K562 (cell line): ENCODE measurements at regions not wholly inside any gene's neighbourhood (a gene's known extent, or its start where the extent isn't known, plus 50 kb on each side); places are given as distances from the start of the nearest gene placed in this dataset.

Experiments
- EWSR1 ChIP-seq: fragments of 450-650 bp; IDR thresholded peaks from 2 replicates; pipeline ENCODE4 v1.6.1; 2018; ENCODE audit warnings: borderline replicate concordance, mild to moderate bottlenecking, low read depth, moderate library complexity; ENCODE audit not compliant: partially characterized antibody
- KLF16 ChIP-seq: IDR thresholded peaks from 2 replicates; pipeline ENCODE4 v1.6.1; 2016; ENCODE audit warnings: antibody characterized with exemption
- POU5F1 ChIP-seq: fragments of 150-350 bp; IDR thresholded peaks from 2 replicates; pipeline ENCODE4 v1.6.1; 2014; ENCODE audit warnings: borderline replicate concordance, low read length, low read depth, mild to moderate bottlenecking; ENCODE audit not compliant: partially characterized antibody
- STAG1 ChIP-seq: sonication (generic); formaldehyde crosslinking; IDR thresholded peaks from 2 replicates; pipeline ENCODE4 v1.5.0; 2020; ENCODE audit warnings: missing genetic modification reagents, borderline replicate concordance
- TAF1 ChIP-seq: IDR thresholded peaks from 2 replicates; pipeline ENCODE4 v1.6.1; 2011; ENCODE audit warnings: mild to moderate bottlenecking, low read length, moderate library complexity; ENCODE audit not compliant: insufficient read depth, control insufficient read depth, severe bottlenecking; ENCODE audit errors: extremely low read depth
- ZNF174 ChIP-seq: fragments of 250-450 bp; sonication (Bioruptor Pico); IDR thresholded peaks from 2 replicates; pipeline ENCODE4 v1.4.0; 2020; ENCODE audit warnings: mild to moderate bottlenecking
- TF ChIP-seq, protein P1 (sequence below), 3 experiments: IDR thresholded peaks in 2 of 3; conservative IDR thresholded peaks in 1 of 3; 2 replicates each; pipeline ENCODE4 v1.5.1; 2011 to 2012; ENCODE audit warnings: low read length in 3 of 3, mild to moderate bottlenecking in 3 of 3, control low read depth in 2 of 3, improper control_type of control experiment in 1 of 3, inconsistent platforms in 1 of 3, low read depth in 1 of 3, mixed read lengths in 1 of 3, moderate library complexity in 1 of 3; ENCODE audit not compliant: insufficient read depth in 2 of 3
- TF ChIP-seq, protein P2 (sequence below): fragments of 450-650 bp; formaldehyde crosslinking; IDR thresholded peaks from 2 replicates; pipeline ENCODE4 v1.4.0; 2020; ENCODE audit warnings: mild to moderate bottlenecking, moderate library complexity

DNA sequence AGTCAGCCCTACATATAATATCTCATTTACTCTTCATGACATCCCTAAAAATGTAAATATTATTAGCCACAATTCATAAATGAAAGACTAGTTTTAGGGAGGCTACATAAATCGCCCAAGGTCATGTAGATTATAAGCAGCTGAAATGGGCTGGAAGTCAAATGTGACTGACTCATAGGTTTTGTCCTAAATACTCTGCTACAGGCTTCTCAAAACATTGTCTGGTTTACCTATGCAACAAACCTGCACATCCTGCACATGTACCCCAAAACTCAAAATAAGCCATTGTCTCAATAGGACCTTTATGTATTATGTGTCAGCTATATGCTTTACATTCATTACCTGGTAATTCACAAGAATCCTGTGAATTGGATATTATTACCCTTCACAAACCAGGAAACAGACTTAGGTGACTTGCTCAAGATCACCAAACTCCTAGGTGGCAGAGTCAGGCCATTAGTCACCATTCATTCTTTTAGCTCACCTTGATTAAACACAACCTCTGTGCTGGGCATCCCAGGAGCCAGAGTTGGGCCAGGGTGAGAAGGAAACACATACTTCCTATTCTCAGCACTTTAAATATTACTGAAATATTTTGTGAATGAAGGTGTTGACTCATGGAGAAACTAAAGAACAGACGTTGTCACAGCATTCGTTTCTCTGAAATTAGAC, 69.4 kb upstream of the CPO start:
- no peak for TF ChIP-seq TAF1
- TF ChIP-seq, protein P1, sequence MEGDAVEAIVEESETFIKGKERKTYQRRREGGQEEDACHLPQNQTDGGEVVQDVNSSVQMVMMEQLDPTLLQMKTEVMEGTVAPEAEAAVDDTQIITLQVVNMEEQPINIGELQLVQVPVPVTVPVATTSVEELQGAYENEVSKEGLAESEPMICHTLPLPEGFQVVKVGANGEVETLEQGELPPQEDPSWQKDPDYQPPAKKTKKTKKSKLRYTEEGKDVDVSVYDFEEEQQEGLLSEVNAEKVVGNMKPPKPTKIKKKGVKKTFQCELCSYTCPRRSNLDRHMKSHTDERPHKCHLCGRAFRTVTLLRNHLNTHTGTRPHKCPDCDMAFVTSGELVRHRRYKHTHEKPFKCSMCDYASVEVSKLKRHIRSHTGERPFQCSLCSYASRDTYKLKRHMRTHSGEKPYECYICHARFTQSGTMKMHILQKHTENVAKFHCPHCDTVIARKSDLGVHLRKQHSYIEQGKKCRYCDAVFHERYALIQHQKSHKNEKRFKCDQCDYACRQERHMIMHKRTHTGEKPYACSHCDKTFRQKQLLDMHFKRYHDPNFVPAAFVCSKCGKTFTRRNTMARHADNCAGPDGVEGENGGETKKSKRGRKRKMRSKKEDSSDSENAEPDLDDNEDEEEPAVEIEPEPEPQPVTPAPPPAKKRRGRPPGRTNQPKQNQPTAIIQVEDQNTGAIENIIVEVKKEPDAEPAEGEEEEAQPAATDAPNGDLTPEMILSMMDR (IDR thresholded peaks at IDR 0.05 in 2 of 3, conservative IDR thresholded peaks at IDR 0.05 in 1 of 3; ENCODE audit: insufficient read depth in 2 of 3, low read depth in 1 of 3, low read length in 3 of 3) = no peak
- TF ChIP-seq POU5F1 = no peak
- no peak for TF ChIP-seq EWSR1
- no peak for TF ChIP-seq ZNF174
- TF ChIP-seq, protein P2, sequence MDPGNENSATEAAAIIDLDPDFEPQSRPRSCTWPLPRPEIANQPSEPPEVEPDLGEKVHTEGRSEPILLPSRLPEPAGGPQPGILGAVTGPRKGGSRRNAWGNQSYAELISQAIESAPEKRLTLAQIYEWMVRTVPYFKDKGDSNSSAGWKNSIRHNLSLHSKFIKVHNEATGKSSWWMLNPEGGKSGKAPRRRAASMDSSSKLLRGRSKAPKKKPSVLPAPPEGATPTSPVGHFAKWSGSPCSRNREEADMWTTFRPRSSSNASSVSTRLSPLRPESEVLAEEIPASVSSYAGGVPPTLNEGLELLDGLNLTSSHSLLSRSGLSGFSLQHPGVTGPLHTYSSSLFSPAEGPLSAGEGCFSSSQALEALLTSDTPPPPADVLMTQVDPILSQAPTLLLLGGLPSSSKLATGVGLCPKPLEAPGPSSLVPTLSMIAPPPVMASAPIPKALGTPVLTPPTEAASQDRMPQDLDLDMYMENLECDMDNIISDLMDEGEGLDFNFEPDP (CRISPR knock-in tag) = no peak
- no peak for TF ChIP-seq STAG1 (CRISPR knock-in tag)
- TF ChIP-seq KLF16 = no peak
